Heart right ventricle (tissue), 16 donors: ENCODE measurements at regions not wholly inside any gene's neighbourhood (a gene's known extent, or its start where the extent isn't known, plus 50 kb on each side); places are given as distances from the start of the nearest gene placed in this dataset.

Experiments
- ATAC-seq, 8 donors: fragments of 200-7000 bp; cut with Tn5 transposase; one replicate each; pipeline ENCODE4 v1.9.1; 2020; ENCODE audit warnings: mild to moderate bottlenecking in 8 of 8, moderate library complexity in 8 of 8, moderate number of reproducible peaks in 1 of 8
- DNase-seq, 2 donors: peaks; one replicate each; pipeline ENCODE4 v3.0.0-alpha.2; 2020
- H3K27ac ChIP-seq, 10 donors: fragments of 200-600 bp; sonication (generic) in 2 of 10; one replicate each; pipeline versions ENCODE4 v1.5.0 to v1.8.0; 2020 to 2022; ENCODE audit warnings: mild to moderate bottlenecking in 3 of 10
- H3K27me3 ChIP-seq, 7 donors: fragments of 200-600 bp; one replicate each; pipeline ENCODE4 v1.8.0; 2021 to 2022; ENCODE audit warnings: mild to moderate bottlenecking in 2 of 7
- H3K36me3 ChIP-seq, 9 donors: fragments of 200-600 bp; sonication (generic) in 1 of 9; one replicate each; pipeline versions ENCODE4 v1.5.0 to v1.8.0; 2020 to 2022; ENCODE audit warnings: mild to moderate bottlenecking in 2 of 9
- H3K4me1 ChIP-seq, 9 donors: fragments of 200-600 bp; sonication (generic) in 1 of 9; one replicate each; pipeline versions ENCODE4 v1.5.0 to v1.8.0; 2020 to 2022; ENCODE audit warnings: mild to moderate bottlenecking in 4 of 9
- H3K4me3 ChIP-seq, 10 donors: fragments of 200-600 bp; sonication (generic) in 2 of 10; one replicate each; pipeline versions ENCODE4 v1.5.0 to v1.8.0; 2020 to 2022; ENCODE audit warnings: mild to moderate bottlenecking in 7 of 10, moderate library complexity in 2 of 10
- H3K9me3 ChIP-seq, 11 donors: fragments of 200-600 bp in 10 of 11; sonication (generic) in 2 of 11; one replicate each; pipeline versions ENCODE4 v1.5.0 to v1.8.0; 2013 to 2022; ENCODE audit warnings: mild to moderate bottlenecking in 2 of 11, control low read depth in 1 of 11, moderate library complexity in 1 of 11
- WGBS, 2 donors: extraction: QIAGEN DNeasy Blood & Tissue Kit; methylation state at CpG; one replicate each; pipeline ENCODE4 v1.1.7; 2013; ENCODE audit warnings: inconsistent platforms in 1 of 2; 5-methylcytosine and 5-hydroxymethylcytosine counted together
- intact Hi-C, 10 donors: fragments of 100-400 bp; cut with DNase I; formaldehyde crosslinking; loops; one replicate each; pipeline versions ENCODE4 v1.11.1 to v1.14.2; 2022
- TF ChIP-seq, protein P1 (sequence below), 9 donors: fragments of 200-600 bp; sonication (generic) in 2 of 9; IDR thresholded peaks; one replicate each; pipeline versions ENCODE4 v1.5.0 to v1.8.0; 2021 to 2022; ENCODE audit warnings: antibody characterized with exemption in 9 of 9, mild to moderate bottlenecking in 5 of 9, moderate library complexity in 1 of 9
- donor health status: Arrhythmogenic right ventricular cardiomyopathy.
- donor health status: ischemic (EF 13 %, LVEDD 7.1; RV severe dilation, severe dysfunction).
- donor health status: healthy with polysubstance abuse.
- donor health status: DM: no; HTN: yes; CAD: no.
- donor health status: DM: no; HTN: no; CAD: no.
- donor health status: ischemic (EF 25% LVEDD 6.9; RV normal size, moderate dysfunction).
- donor health status: ischemic (EF 25% LVEDD 5.7; RV mildly dilated, moderate dysfunction).
- donor health status: healthy.
- donor health status: DM: yes; HTN: yes; CAD: no.
- donor health status: Ischemic cardiomyopathy.
- donor health status: ischemic (EF 35%, LVEDD 5.7; RV mildly dilated, moderate dysfunction).
- donor health status: nonischemic (EF 11% LVEDD 7.7; RV severe dilation, severe dysfunction).
- donor health status: DM: yes; HTN: yes; CAD: no.
- donor health status: PGD.
- donor health status: ischemic (EF 29% LVEDD 5.4; RV normal size, mild dysfunction).
- donor health status: nonischemic (EF 23%, LVEDD 6.1; RV moderate dilation, normal function).

DNA sequence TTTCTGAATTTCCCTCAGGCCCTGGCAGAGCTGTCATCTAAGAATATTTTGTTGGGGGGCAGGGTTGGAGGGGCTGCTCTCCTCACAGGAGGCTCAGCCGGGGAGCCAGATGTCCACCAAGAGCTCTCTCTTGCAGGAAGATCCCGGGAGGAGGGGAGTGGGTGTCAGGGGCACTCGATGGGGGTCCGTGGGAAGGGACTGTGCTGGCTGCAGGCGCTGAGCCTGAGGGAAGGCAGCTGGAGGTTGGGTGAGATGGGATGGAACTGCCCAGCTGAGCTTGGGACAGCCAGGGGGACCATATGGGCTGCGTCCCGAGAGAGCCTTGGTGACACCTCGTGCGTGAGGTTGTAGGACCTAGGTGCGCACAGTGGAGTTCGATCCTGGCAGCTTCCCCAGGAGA is 111.2 kb upstream of the GSE1 start:
- no peaks in the 10 kb centered on the region for H3K27me3 ChIP-seq
- no peaks in the 10 kb centered on the region for H3K36me3 ChIP-seq
- peaks cover 0 to 16% (median 8%) of the 10 kb centered on the region in 9 donors for H3K4me1 ChIP-seq
- 93% methylated on average over 11 of the region's 11 CpGs for WGBS, 2 donors
- TF ChIP-seq, protein P1, sequence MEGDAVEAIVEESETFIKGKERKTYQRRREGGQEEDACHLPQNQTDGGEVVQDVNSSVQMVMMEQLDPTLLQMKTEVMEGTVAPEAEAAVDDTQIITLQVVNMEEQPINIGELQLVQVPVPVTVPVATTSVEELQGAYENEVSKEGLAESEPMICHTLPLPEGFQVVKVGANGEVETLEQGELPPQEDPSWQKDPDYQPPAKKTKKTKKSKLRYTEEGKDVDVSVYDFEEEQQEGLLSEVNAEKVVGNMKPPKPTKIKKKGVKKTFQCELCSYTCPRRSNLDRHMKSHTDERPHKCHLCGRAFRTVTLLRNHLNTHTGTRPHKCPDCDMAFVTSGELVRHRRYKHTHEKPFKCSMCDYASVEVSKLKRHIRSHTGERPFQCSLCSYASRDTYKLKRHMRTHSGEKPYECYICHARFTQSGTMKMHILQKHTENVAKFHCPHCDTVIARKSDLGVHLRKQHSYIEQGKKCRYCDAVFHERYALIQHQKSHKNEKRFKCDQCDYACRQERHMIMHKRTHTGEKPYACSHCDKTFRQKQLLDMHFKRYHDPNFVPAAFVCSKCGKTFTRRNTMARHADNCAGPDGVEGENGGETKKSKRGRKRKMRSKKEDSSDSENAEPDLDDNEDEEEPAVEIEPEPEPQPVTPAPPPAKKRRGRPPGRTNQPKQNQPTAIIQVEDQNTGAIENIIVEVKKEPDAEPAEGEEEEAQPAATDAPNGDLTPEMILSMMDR (IDR thresholded peaks at IDR 0.05): no peak
- DNase-seq (no peak), ATAC-seq (no peak)
- H3K27ac ChIP-seq: no peak overlapping the region
- H3K9me3 ChIP-seq: no peaks in the 10 kb centered on the region
- no peak overlapping the region for H3K4me3 ChIP-seq
- intact Hi-C loops: no loop called here

DNA sequence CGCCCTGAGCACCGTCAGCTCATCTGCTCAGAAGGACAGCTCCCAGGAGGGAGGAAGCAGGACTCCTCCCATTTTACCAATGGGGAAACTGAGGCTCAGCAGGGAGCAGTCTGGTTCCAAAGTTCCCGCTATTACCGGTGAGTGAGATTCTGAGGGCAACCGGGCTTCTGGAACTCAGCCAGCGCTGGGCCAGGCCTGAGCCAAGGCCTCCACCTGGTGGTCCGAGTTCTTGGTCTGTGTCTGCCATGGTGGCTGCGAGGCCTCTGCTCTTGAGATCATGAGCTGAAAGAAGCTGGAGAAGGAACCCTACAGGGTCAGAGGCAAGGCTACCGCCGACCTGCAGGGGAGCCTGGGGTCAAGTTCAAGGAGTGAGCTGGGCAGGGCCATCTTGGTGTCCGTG is 110.8 kb upstream of the GSE1 start:
- 84 to 85% methylated on average over 11 of the region's 11 CpGs for WGBS, 2 donors
- Histone ChIP-seq H3K4me3 (no peak overlapping the region), H3K9me3 (no peaks in the 10 kb centered on the region), H3K27ac (no peak overlapping the region), H3K27me3 (no peaks in the 10 kb centered on the region), H3K36me3 (no peaks in the 10 kb centered on the region), H3K4me1 (peaks cover 0 to 21% (median 13%) of the 10 kb centered on the region in 9 donors)
- DNase-seq (no peak), ATAC-seq (no peak)
- TF ChIP-seq, protein P1 (IDR thresholded peaks at IDR 0.05): no peak
- intact Hi-C loops: no loop called here

DNA sequence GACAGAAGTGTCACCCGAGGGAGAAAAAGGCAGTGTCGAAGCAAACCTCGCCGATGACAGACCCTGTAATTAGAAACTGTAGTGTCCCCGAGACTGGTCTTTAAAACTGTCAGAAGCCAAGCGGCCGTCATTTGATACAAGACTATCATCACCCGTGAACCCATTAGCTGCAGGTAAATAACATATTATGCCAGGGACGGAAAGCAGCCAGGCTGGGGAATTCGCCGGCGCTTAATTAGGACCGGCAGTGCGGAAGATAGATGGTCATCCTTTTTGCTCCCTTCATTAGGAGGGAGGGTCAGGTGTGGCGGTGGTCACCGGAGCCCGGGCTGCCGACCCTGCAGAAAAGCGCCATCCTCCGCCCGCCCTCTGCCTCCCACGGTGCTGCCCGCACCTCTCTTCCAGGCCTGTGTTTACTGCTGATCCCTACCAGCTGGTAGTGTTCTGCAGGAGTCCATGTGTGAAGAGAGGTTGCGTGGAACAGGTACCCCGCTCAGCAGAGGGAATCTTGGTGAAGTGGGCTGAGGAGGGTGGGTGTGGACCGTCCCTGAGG is 109.4 kb upstream of the GSE1 start:
- Histone ChIP-seq H3K4me3 (no peak overlapping the region), H3K27me3 (no peaks in the 10 kb centered on the region), H3K27ac (no peak overlapping the region), H3K4me1 (peaks cover 5 to 32% (median 22%) of the 10 kb centered on the region in 9 donors), H3K36me3 (no peaks in the 10 kb centered on the region), H3K9me3 (no peaks in the 10 kb centered on the region)
- intact Hi-C loops: no loop called here
- 88 to 89% methylated on average over 26 of the region's 26 CpGs for WGBS, 2 donors
- ATAC-seq (no peak), DNase-seq (no peak)
- TF ChIP-seq, protein P1 (IDR thresholded peaks at IDR 0.05): no peak

DNA sequence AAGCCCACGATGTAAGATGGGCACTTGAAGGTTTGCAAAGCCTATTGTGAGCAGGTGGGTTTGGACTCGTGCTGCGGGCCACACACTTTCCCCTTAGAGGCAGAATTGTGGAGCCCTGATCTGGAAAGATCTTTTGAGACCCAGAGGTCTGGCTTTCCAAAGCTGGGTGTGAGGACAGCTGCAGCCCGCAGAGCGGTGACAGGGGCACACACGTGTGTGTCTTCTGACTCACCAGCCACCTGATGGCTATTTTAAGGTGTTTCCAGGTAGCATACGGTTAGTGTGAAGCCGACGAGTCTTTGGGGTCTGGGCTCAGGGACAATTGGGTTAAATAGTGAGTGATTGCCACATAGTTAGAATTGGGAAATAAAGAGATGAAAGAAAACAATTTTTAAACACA is 108.9 kb upstream of the GSE1 start:
- DNase-seq (no peak), ATAC-seq (no peak)
- Histone ChIP-seq H3K9me3 (no peaks in the 10 kb centered on the region), H3K27ac (no peak overlapping the region), H3K27me3 (no peaks in the 10 kb centered on the region), H3K4me1 (peaks cover 5 to 32% (median 22%) of the 10 kb centered on the region in 9 donors), H3K4me3 (no peak overlapping the region), H3K36me3 (no peaks in the 10 kb centered on the region)
- 78 to 84% methylated on average over 9 of the region's 9 CpGs for WGBS, 2 donors
- intact Hi-C loops: no loop called here
- TF ChIP-seq, protein P1 (IDR thresholded peaks at IDR 0.05): no peak
